Ramos (cell line): ENCODE measurements at regions not wholly inside any gene's neighbourhood (a gene's known extent, or its start where the extent isn't known, plus 50 kb on each side); places are given as distances from the start of the nearest gene placed in this dataset.

ENCODE experiments used
- in situ Hi-C: fragments of 300-500 bp; cut with MboI; formaldehyde crosslinking; loops from one replicate; pipeline ENCODE4 v1.14.3; 2022; ENCODE audit warnings: low sequenced_read_pairs; ENCODE audit not compliant: unreplicated experiment

DNA sequence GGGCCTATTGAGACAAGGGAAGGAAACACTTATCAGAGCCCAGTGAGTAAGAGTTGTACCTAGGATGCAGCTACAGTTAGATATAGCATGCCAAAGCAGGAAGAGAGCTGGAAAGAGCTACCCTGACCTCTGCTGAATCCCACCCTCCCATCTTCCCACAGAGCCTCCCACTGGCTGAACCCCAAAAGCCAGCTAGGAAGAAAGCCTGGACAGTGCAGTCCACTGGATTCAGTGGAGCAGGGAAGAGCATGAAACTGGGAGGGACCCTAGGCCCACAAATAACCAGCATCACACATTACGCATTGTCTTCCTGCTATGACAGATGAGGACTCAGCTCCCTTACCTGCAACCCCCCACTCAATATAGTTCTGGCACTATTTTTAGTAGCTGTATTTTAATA is 81.5 kb upstream of the AKAP13 start:
- in situ Hi-C loops: loop anchor here (25.0 kb wide), 2 partner anchors 137 to 712 kb away; no protein-coding TSS in a partner anchor

DNA sequence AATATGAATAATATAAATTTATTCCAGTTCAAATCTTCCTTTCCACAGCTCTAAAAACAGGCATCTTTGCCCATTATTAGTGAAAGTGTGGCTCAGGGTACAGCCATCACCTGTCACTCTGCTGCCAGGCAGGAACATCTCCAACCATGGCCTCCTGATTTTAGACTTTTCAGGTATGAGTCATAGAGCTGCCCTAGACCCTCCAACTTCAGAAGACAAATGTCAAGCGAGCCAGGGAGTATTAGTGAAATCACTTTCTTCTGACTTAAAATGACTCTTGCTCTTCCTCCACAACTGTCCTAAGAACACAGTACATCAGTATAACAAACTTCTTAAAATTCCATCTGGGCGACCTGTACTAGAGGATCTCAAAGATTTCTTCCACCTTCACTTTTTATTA is 78.1 kb upstream of the AKAP13 start:
- in situ Hi-C loops: no loop called here

DNA sequence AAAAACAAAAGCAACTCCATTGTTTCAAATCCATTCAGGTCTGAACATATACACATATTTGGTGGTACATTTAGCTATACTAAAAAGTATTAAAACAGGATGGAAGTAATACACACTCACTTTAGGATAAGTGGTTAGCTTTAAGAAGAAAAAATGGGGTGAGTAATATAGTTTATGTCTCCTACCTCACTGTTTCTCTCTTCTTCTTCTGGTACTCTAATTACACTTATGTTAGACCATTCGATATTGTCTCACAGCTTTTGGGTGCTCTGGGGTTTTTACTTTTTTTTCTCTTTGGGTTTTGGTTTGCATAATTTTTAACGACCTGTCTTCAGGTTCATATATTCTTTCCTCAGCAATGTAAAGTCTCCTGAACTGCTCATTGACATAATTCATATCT is 75.4 kb upstream of the AKAP13 start:
- in situ Hi-C loops: no loop called here

DNA sequence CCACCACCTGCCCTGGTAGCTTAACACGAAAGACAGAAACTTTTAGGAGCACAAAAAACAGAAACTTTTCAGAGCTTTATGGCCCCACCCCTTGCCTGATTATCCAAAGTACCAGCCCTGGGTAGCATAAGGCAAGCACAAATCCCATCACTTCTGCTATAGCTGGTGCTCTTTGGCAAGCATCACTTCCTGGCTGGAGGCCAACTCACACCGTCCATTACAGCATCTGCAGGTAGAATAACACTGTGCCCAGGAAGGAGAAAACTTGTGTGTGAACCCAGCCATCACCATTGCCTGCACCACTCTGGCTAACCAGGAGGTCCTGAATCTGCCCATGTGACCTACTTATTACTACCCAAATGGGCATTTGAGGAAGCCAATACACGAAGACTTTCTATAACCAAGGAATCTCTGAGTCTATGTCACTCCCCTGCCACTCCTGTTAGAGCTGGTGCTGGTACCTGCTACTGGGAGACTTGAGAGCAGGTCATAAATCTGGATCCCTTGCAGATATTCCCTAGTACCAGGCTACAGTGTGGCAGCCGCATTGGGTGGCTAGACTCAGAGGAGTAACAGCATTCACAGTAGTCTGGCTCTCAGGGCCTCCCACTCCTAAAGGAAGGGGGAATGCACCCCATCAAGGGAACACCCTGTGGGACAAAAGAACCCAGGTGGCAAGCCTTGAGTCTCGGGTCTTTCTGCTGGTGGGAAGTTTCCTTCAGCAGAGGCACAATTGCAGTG is 73.3 kb upstream of the AKAP13 start:
- in situ Hi-C loops: no loop called here

DNA sequence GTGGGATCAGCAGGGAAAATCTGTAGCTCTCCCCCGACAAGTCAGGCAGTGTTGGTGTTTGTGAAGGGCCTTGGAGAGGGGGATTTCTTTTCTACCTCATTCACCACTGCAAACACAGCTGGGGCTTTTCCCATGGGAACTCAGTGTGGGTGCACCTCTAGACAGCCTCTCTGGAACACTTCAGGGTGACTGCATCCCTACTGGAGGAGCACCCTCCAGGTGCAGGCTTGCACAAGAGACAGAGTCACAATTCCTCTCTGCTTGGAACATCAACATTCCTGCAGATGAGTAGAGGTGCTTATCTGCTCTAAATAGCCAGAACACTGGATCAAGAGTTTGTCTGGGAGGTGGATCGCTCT is 72.7 kb upstream of the AKAP13 start:
- in situ Hi-C loops: no loop called here

DNA sequence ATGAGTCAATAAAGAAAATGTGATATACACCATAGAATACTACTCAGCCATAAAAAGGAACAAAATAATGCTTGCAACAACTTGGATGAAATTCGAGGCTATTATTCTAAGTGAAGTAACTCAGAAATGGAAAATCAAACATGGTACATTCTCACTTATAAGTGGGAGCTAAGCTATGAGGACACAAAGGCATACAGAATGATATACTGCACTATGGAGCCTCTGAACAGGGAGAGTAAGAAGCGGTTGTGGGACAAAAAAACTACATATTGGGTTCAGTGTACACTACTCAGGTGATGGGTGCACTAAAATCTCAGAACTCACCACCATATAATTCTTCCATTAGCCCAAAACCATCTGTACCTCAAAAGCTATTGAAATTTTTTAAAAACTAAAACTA is 68.8 kb upstream of the AKAP13 start:
- in situ Hi-C loops: no loop called here

DNA sequence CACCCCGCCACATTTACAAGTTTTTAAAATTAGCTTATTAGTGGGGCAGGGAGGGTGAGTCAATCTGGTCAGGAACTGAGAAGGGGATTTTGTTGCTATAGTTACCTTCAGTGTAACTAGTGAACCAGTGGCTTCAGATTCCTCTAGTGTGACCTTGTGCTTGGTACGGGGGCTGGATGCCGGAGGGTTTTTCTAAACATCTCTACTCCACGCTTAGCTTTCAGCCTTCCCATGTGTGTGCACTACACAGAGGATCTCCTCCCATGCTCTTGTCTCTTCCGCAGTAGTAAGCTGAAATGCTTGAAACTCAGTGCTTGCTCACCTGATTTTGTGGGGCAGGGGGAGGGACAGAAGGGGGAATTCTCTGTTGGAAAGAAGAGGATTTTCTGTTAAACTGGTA is 67.9 kb upstream of the AKAP13 start:
- in situ Hi-C loops: no loop called here

DNA sequence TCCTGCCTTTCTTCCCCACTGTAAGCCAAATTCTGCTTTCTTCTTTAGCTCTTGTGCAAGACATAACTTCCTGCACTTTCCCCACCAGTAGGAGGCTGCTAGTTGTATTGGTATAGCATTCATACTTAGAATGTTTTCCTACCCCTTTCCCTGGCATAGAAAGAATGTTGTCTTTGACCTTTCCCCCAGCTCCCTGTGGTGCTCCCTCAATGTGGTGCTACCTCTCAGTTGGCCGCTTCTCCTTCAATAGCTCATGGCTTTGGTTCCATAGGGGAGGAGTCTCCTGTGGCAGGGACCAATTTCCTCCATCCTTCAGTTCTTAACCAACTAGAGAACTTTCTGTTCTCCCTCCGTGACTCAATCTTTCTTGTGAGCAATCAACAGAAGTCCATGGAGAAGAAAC is 67.5 kb upstream of the AKAP13 start:
- in situ Hi-C loops: no loop called here

DNA sequence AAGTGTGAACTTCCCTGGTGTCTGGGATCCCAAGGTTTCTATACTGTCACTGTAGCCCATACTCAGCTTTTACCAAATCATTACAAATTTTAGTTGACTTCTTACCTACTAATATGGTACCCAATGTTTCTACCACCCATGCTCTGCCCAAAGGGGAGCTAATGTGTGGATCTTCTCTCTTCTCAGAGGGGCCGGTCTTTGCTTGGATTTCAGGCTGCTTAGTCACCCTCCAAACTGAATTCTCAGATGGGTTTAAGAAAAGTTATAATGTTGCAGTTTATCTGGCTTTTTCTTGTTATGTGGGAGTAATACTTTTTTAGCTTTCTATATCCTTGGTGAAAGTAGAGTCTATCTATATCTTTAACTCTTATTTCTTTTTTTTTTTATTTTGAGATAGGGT is 67.1 kb upstream of the AKAP13 start:
- in situ Hi-C loops: no loop called here

DNA sequence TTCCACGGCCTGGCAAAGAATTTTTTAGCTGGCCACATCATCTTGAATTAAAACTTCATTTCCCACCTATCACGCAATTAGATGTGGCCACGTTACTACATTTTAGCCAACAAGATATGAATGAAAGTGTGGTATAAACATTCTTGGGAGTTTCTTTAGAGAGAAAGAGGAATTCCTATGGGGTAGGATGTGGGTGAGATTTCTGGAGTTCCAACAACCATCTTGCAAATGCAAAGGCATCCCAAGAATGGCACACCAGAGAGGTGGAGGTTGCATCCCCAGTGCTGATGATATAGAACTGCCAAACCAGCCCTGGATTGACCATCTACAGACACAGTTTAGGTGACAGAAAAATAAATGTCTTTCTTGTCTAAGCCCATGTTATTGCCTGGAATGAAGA is 66.3 kb upstream of the AKAP13 start:
- in situ Hi-C loops: no loop called here

DNA sequence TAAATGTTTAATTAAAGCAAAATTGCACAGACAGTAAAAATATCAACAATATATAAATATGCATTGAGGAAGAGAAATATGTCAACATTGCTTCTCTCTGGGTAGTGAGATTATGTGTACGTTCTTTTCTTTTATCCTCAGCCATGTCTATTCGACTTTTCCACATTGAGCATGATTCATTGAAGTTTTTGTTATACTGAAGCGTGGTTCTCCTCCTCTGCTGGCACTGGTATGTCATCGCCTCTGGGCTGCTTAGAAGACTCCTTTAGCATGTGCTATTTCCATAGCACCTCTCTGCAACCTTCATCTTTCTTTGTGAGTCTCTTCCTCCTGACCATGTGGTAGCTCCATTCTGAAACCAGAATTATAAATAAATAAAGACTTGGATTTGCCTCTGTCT is 65.8 kb upstream of the AKAP13 start:
- in situ Hi-C loops: no loop called here

DNA sequence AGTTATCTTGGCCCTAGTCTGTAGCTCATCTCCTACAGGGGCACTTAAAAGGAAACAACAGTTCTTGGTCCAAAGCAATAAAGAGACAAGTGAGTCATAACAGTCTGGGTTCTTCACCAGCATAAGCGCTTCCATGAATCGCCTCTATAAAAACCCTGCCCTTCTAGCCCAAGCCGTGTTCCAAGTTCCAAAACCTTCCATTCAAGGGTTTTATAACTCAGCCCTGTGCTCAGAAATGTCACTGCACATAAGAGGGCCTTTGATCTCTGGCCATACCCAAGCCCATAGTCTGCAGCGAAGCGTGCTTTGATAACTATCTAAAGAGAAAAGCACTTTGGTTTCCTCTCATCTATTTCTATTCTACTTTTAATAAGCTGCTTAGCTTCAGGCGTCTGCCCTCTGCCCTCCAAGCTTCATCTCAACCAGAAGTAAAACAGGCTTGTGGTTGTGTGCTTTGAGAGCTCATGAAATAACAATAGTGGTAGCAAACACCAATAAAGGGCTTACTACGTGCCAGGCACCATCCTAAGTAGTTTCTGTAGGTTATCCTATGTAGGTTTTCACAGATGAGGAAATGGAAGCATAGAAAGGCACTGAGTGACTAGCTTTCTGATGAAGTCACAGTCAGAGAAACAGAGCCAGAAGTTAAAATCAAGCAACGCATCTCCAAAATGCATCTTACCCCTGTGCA is 64.0 kb upstream of the AKAP13 start:
- in situ Hi-C loops: no loop called here

DNA sequence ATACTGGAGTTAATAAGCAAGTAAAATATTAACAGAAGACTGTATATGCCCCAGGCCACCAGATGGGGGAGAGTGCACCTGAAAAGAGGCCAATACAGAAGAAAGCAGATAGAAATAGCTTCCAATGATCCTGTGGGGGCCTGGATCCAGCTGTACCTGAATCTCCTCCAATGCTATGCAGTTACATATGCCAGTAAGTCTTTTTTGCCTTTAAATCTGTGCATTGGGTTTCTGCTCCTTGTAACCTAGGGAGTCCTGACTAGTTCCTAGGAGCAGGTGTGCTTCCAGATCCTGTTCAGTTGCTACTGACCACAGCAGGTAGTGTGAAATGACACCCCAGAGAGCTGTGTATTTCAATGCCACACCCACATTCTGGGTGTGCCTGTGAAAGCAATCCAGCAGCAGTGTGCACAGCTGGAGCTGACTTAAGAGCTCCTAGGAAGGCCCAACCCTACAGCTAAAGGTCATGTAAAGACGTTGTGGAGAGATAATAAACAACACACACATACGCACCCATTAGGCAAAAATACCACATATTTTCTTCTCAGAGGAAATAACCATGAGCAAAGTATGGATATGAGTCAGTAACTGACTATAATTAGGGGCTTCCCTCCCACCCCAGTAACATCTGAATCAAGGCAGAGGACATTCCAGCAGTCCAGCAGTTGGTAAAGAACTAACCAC is 62.2 kb upstream of the AKAP13 start:
- in situ Hi-C loops: no loop called here

DNA sequence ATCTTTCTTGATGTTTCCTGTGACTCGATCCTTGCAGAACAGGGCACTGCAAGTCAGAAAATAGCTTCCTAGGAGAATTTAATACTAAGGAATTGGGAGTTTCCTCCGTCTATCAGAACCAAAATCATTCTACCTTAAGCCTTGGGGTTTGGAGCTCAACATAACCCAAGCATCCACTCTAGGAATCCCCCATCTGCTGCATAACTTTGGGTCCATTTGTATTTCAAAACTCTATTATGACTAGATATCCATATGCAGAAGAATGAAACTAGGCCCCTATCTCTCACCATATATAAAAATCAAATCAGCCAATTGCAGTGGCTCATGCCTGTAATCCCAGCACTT is 61.7 kb upstream of the AKAP13 start:
- in situ Hi-C loops: no loop called here

DNA sequence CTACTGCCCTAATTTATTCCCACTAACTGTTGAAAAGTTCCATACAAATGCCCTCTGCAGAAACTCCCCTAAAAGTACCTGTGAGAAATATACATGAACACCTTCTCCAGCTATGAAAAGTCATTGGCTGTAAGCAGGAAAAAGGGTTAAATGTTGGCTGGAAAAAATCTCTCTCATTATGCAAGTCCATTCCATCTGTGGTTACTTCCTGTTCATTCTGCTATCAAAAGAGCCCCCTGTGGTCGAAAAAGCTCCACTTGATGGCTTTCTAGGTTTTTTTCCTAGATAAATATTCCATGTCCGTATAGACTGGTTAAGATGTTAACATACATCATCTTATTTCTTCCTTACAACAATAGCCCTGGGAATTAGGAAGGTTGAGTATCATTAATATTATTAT is 56.2 kb upstream of the AKAP13 start:
- in situ Hi-C loops: no loop called here

DNA sequence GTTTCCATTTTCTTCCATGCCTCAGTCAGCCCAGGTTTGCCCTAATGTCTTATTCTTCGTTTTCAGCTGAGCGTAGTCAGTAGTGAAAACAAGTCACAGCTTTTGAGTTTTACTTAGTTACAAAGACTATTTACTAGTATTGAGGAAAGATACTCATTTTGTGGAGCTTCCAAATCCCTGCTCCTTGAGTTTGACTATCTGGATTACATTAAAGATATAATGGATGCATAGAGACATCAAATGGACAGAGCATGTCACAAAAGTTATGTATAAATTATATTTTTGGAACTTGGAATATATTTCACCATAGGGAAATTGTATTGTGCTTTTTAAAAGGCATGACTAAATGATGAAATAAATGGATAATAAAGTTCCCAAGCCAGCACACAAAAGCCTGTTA is 54.6 kb upstream of the AKAP13 start:
- in situ Hi-C loops: no loop called here

DNA sequence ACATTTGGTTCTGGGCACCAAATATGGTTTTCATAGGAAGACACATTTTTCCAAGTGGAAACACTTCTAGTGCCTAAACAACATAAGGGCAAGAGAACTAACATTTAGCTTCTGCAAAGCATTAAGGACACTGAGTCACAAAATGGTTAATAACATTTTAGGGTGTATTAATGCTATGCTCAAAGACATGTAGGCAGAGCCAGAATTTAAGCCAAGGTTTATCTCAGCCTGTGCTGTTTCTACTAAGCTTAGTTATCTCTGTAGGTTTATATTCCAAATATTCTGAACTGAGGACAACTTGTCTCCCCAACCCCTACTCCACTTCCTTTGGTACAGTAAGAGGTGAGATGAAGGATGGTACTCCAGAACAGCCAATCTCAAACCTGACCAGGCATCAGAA is 54.1 kb upstream of the AKAP13 start:
- in situ Hi-C loops: no loop called here

DNA sequence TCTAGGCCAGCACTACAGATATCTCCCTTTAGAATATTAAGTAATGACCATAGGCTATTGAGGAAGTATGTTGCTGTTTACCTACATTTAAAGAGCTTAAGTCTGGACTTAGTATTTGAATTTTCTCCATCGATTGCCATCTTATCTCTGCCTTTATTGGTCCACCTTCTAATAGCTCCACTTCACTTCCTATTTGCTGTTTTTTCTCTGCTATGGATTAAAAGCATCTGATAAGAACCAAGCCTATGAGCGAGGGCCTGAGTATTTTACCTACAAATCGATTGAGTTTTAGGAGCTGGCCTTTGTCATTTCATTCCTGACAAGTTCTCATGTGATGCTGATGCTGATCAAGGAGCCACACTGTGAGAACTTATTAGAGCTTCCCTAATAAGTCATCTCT is 52.6 kb upstream of the AKAP13 start:
- in situ Hi-C loops: no loop called here

DNA sequence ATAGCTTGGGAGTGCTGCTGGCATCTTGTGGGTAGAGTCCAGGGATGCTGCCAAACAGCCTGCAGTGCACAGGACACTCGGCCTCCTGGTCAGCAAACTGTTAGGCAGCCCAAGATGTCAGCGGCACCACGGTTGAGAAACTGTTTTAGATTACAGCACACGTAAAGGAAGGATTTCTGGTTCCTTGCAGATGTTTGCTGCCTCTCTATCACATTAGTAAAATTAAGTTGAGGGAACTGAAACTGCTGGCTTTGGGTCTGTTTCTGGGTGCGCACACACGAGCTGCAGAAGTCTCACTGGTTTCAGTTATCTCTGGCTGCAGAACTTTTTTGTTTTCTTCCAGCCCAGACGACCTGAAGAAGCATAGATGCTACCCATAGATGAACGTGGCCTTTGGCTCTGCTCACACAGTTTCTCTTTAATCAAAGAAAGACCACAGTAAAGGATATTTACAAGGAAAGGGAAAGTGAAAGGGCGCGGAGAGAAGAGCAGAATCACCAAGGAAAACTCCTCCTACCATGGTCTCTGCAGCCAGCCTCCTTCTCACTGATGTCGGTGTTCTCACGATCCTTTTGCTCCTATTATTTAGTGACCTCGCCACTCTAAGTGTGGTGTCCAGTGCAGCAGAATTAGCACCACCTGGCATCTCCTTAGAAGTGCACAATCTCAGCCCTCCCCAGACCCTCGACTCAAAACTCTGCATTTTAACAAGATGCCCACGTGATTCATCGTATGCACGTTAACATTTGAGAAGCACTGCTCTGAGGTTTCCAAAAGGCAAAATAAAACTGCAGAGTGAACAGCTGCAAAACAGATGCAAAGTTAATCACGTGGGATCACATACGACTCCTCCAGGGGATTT is 50.6 kb upstream of the AKAP13 start:
- in situ Hi-C loops: loop anchor here (10.0 kb wide), 1 partner anchor 155 kb away; no protein-coding TSS in a partner anchor
